ENCODE measurements at regions not wholly inside any gene's neighbourhood (a gene's known extent, or its start where the extent isn't known, plus 50 kb on each side); places are given as distances from the start of the nearest gene placed in this dataset.

DNA sequence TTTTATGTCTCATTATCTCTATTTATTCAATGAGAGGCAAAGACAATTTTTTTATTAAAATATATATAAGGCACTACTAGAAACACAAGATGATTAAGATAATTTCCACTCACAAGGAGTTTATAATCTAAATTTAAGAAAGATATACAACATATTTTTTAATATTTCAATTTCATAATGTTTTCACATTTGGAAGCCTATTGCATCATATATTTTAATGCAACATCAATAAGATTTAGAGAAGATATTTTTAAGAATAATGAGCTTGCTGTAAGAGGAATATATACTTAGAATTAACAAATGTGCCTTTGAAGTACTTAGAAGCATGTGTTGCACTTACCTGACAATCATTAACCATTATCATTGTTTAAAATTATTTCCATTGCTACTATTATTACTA lies 597.7 kb upstream of the BTBD3 start:
- DNase-seq: no peak

DNA sequence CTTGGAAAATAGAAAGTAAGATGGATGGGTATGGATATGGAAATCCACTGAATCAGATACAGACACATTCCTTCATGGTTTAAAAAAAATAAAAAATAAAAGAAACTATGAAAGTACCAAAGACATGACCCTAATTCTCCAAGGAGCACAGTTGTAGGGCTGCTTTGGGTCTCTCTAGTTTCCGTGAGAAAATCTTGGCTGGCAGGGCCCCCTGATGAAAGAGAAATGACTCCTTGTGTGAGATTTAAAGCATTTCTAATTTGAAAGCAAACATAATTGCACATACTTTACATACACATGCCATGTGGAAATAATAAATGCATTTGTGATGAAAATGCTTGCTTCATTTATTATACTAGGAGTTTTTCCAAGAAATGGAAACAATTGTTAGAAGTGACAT lies 593.9 kb upstream of the BTBD3 start:
- DNase-seq: no peak

DNA sequence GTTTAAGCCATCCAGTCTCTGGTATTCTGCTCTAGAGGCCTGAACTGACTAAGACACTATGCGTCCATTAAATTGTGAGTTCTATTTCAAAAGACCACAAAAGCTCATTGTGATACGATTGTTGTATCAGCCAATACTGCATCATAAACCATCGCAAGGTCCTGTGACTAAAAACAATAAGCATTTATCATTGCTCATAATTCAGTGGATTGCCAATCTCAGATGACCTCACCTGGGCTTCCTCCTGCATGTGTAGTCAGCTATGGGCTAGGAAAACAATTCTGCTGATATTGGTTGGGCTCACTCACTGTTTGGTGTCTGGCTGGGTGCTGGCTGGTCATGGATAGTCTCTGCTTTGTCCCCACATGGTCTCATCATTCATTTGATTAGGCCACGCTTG lies 592.7 kb upstream of the BTBD3 start:
- DNase-seq: no peak

DNA sequence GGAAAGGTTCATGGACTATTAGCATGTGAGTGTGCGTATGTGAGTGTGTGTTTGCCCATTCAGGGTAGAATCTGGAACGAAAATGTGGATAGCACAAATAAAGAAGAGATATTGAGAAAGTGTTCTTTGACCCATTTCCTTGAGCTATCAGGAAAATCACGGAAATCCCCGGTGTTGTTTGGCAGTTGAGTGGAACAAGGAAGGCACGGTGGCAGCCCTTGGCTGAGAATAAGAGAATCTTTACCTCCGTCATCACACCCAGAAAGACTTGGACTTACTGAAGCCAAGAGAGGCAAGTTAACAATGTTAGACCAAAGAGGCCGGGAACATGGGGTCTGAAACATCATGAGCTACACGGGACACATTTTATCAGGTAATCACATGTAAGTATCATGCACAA lies 588.9 kb upstream of the BTBD3 start:
- DNase-seq: no peak

DNA sequence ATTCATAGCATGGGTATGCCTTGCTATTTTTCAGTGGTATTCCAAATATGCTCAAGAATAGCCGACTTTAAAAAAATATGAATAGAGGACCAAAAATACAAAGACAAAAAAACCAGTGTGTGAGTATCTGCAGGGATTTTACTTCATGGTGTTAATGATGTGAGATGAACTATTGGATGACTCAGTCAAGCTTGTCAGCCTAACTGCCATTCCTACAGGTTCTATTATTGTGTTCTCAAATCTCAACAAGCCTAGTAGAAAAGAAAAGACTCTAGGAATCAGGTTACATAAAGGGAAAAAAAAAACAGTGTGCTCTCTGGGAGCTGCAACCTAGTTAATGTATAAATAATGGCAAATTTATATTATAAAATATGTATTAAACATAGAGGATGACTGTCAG lies 588.4 kb upstream of the BTBD3 start:
- no peak for DNase-seq

DNA sequence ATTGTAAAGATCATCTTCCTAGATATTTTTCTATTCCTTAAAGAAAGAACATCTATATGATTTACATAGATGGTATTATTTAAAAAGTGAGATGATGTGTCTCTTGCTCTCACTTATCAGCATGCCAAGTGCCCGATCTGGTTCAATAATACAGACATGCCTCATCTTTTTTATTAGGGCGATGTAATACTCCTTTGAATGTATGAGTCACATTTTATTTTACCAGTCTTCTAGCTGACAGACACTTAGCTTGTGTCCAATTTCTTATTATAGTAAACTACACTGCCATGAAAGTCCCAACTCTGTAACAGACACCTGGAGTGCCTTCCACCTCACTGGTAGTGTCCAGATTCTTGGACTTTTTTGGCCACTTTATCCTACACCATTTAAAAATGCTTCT lies 586.6 kb upstream of the BTBD3 start:
- no peak for DNase-seq

DNA sequence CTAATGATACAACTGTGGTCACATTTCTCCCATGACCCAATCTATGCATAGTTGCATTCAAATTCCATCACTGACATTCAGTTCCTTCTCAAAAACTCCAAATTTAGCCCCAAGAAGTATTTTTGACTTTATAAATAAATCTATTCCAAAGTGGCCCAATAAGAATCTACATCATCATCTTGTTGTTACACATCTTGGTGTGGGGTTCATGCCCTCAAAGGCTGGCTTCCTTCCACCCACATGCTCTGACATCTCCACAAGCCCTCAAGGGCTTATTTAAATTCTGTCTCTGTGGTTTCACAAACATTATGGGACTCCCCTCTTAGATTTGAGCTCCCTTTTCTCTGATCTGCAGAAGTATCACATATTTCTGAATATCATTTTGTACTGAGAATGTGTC lies 585.3 kb upstream of the BTBD3 start:
- DNase-seq: no peak

DNA sequence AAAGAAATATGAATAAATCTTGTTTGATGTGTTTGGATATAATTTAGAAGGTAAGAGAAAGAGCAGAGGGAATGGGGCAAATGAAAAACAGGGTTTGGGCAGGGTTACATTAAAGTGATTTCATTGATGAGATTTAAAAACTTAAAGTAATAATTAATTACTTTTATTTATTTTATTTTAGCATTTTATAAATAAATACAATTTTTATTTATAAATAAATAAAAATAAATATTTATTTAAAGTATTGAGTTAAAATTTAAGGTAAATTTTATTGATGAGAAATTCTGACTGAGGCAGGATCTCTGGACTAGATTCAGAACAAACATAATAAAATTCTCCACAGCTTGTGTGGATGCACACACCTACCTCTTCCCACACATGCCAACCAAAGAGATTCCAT lies 584.1 kb upstream of the BTBD3 start:
- no peak for DNase-seq

DNA sequence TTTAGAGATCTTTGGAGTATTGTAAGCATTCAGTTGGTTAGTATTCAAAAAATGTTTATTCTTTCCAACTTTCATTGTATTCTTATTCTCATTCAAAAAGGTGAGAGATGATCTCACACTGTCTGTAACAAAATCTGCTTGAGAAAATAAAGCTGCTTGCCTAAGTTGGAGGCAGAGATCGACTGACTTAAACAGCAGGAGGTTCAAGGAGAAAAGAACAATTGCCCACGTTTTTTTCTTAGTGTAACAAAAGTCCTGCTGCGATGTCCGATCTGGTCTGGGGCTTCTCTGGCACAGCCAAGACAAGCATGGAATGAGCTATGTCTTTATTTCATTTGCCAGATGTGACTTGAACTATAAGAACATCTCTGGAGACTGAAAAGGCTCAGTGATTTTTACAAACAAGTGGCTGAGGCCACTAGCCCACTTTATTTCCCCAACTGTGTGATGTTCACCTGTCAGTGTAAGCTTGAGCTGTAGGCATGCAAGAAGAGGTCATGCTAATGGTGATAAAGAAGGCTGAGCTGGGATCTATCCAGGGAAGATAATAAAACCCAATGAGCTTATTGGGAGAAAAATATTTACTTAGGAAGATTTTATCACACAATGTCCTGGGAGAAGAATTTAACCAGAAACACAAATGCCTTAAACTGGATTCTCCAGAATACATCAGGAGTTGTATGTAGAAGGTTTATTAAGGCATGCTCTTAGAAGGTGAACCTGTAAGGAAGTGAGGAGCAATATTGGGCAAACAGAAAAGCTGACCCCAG lies 580.1 kb upstream of the BTBD3 start:
- DNase-seq: no peak

DNA sequence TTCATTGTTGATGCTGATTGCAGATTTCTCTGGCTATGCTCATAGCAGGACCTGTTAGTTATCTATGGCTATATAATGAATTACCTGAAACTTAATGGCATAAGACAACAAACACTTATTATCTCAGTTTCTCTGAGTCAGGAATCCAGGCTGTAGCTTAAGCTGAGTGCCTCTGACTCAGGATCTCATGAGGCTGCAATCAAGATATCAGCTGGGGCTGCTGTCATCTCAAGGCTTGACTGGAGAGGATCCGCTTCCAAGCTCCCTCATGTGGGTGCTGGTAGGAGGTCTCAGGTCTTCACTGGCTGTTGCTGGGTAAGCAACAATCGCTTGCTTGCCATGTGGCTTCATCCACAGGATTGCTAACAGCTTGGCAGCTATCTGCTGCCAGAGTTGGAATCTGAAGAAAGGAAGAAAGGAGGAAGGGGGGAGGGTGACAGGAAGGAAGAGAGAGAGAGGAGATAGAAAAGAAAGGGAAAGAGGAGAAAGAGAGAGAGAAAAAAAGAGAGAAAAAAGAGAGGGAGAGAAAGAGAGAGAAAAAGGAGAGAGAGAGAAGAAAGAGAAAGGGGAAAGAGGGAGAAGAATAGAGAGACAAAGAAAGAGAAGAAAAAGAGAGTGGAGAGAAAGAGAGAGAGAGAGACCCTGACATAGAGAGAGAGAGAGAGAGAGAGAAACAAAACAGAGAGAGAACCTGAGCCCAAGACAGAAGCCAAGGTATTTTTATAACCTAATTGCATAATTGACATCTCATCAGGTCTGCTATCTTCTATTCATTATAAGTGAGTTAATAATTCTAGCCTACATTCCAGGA lies 579.0 kb upstream of the BTBD3 start:
- no peak for DNase-seq

DNA sequence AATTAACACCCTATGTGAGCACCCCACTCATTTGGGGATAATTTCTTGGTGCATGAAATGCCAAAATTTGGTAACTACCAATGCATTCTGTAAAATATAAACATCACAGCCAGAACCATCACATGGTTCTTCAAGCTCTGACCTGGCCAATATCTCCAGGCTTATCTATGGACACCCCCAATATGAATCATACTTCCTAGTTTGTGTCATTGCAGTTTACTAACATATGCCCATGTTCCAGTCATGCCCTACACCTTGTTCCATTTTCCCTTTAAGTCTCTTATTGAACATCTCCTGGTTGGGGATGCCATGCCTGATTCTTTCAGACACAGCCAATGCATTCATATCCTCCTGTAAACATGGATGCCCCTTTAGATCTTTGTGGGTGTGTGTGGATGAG lies 572.8 kb upstream of the BTBD3 start:
- no peak for DNase-seq

DNA sequence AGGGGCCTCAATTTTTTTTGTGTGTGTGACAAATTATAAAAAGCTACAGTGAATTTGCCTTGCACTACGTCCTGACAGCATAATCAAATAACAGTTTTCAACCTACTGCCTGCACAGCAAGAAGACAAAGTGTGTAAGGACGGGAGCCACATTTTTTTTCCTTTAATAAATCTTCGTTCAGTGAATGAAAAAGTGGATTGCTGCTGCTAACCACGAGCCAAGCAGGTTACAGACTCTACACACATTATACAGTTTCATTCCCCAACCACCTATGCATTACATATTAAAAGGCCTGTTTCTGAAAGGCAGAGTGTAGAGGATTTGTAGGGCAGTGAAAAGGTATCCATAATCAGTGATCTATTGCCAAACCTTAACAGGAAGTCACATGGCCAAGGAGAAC lies 570.0 kb upstream of the BTBD3 start:
- DNase-seq: no peak

DNA sequence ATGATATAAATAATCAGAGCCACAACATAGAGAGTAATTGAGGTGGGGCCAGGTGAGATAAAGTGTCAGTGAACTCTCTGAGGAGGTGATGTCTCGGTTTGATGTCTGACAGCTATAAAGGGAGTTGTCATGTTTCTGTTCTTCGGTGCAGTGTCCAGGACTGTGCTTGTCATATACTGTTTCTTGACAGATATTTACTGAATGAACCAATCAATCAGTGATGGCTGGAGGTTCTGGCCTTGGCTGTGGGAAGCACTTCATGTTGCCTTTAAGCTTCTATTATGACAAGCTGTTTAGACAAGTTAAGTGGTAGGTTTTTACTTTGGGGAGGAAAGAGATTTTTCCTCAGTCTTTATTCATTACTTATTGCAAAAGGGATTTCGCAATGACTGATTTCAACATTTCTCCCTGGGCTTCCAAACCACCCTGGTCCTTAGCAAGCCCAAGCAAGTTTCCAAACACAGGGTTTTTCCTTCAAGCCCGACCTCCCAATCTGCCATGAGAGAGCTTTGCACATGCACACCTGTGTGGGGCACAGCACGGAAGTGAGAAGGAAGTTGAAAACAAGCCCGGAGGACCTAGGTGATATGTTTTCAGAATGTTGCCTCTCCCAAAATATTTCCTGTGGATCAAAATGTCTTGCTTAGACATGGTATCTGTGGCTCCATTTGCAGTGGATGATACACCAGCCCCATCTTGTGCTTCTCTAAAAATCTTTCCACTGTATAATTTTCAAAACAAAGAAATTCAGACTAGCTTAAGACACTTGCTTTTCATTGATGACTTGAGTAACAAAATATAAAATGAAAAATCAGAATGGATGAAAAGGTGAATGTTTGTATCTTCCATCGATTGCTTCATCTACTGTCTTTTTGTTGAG lies 567.3 kb upstream of the BTBD3 start:
- DNase-seq: peak; percentile 21 to 48

DNA sequence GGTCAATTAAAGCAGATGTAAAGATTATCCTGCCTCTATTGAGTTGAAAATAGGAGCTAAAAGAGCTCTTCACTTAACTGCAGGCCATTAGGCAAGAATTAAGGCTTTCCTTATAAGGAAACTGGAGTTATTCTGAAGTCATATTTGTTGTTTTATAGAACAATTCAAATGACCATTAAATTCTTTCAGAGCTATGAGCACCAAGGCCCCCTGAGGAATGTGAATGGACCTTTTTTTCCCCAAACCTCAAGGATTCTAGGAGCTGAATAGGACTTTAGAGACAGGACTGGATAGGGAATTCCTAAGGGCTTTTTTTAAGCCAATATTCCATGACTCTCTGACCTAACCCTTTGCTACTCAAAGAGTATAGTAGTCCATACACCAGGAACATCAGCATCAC lies 565.7 kb upstream of the BTBD3 start:
- no peak for DNase-seq

DNA sequence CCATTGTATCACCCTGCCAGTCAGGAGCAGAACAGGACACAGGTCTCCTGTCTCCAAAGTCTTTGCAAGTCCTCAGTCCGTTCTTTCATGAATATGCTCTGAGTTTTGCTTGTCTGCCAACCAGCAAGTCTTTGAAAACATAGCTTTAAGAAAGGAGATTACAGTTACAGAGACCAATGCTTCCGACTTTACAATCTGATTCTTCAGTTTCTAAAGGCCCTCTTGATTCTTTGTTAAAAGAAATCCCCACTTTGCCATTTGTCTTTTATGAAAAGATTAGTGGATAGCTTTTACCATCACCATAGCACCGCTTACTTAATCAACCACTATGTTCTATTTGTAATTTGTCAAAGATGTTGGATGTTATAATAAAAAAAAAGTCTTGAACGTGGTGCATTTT lies 562.8 kb upstream of the BTBD3 start:
- no peak for DNase-seq

DNA sequence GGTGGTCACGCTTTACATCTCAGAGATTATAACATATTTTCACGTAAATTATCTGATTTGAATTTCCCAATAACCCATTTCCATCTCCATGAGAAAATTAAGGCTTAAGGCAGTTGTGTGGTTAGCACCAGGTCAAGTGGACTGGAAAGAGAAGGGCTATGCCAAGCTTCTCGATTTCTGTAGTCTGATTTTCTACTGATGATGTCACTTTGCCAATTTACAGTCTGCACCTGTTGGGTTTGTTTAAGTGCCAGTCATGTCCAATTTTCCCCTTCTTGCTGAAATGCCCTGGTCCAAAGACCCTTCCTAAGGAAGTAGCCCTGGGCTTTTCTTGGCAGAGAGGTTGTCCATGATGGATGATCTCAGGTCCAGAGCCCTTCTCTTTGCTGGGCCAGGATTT lies 562.3 kb upstream of the BTBD3 start:
- no peak for DNase-seq

DNA sequence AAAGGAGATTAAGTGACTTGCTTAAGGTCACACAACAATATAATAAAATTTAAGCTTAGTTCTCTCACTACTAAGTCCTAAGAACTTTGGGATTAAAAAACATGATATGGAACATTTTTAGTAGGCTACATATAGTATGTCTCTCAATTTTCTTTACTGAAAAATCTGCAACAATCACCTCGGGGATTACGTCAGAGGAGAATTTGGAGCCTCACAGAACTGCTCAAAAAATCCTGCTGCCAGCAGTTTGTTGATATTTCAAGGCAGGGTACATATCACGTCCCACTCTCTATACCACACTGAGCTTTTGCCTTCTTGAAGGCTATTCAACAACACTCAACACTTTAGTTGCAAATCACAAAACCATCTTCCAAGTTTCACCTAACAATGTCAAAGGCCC lies 561.6 kb upstream of the BTBD3 start:
- no peak for DNase-seq

DNA sequence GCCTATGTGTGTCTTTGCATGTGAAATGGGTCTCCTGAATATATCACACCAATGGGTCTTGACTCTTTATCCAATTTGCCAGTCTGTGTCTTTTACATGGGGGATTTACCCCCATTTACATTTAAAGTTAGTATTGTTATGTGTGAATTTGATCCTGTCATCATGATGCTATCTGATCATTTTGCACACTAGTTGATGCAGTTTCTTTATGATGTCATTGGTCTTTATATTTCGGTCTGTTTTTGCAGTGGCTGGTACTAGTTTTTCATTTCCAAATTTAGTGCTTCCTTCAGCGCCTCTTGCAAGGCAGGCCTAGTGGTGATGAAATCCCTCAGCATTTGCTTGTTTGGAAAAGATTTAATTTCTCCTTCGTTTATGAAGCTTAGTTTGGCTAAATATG lies 555.2 kb upstream of the BTBD3 start:
- DNase-seq: no peak

DNA sequence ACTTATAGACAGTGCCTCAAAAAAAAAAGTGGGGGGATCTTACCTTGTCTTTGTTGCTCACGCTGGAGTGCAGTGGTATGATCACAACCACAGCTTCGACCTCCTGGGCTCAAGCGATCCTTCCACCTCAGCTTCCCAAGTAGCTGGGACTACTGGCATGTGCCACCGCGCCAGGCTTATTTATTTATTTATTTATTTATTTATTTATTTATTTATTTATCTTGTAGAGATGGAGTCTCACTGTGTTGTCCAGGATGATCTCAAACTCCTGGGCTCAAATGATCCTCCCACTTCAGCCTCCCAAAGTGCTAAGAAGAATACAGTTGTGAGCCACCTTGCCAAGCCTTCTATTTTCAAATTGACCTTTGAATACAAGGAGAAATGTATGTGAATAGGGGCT lies 553.0 kb upstream of the BTBD3 start:
- no peak for DNase-seq

DNA sequence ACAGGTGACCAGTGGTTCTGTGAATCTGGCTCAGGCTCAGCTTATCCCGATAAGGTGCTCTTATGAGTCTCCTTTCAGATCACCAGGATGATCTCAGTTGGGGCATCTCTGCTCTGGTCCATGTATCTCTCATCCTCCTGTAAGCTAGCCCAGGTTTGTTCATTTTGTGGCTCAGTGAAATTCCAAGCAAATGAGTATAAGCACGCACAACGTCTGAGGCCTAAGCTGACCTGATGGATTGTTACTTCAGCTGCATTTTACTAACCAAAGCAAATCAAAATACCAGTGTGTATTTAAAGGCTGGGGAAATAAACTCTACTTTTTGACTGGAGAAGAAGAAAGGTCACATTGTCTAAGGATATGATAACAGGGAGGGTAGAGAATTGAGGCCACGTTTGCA lies 551.0 kb upstream of the BTBD3 start:
- DNase-seq: no peak

DNA sequence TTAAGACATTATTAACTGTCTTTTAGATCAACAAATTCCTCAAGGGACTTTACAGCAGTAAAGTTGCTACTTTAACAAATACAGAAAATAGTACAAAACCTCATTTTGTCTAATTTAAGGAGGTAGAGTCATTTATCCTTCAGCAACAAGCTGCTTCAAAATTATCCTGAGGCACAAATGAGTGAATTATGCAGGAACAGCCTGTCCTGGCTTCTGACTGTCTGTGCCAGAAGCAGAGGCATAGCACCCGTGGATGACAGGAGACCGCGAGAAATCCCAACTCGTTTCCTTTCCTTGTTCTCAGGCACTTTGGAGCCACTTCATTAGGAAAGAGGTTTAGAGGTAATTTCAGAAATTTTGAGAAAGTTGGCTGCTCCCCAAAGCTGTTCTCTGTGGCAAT lies 549.2 kb upstream of the BTBD3 start:
- no peak for DNase-seq

DNA sequence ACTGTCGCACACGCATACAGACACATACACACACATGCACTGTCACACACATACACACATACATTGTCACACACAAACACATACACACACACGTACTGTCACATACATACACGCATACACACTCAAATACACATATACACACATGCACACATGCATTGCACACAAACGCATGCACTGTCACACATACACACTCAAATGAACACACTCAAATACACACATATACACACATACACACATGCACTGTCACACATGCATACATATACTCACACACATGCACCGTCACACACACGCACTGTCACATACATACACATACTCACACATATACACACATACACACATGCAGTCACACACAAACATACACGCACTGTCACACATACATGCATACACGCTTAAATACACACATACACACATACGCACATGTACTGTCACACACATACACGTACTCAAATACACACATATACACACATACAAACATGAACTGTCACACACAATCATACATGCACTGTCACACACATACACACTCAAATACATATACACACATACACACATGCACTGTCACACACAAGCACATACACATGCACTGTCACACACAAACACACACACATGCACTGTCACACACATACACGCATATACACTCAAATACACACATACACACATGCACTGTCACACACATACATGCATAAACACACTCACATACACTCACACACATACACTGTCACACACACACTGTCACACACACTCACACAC lies 548.6 kb upstream of the BTBD3 start:
- no peak for DNase-seq

DNA sequence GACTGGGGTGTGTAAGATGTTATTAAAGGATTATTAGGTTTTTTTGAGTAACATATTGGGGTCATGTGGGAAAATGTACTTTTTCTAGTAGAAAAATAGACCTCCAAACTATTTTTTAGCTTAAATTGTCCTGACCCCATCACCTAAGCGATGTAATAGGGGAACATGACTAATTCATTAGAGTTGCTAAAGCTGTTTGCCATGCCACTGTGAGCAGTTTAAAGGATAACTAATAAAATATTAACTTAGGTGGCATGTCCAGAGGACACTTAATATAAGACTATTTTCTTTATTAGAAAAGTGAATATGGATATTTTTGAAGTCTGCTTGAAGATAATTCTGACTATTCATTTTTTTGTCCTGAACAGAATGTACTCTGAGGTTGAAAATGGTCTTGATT lies 545.9 kb upstream of the BTBD3 start:
- no peak for DNase-seq
